Vagina (tissue), 2 donors: ENCODE measurements at regions not wholly inside any gene's neighbourhood (a gene's known extent, or its start where the extent isn't known, plus 50 kb on each side); places are given as distances from the start of the nearest gene placed in this dataset.

Source experiments
- DNase-seq, 2 donors: peaks; one replicate each; pipeline ENCODE4 v3.0.0-alpha.2; 2017; ENCODE audit errors: extremely low spot score in 2 of 2
- H3K27ac ChIP-seq: fragments of 200-600 bp; sonication (generic); one replicate; pipeline ENCODE4 v1.5.1; 2019
- H3K27me3 ChIP-seq: fragments of 200-600 bp; sonication (generic); one replicate; pipeline ENCODE4 v1.5.1; 2019
- H3K36me3 ChIP-seq, 2 donors: fragments of 200-600 bp; sonication (generic); one replicate each; pipeline ENCODE4 v1.5.1; 2017 to 2019
- H3K4me1 ChIP-seq: fragments of 200-600 bp; sonication (generic); one replicate; pipeline ENCODE4 v1.5.1; 2019
- H3K4me3 ChIP-seq, 2 donors: fragments of 200-600 bp; sonication (generic); 1 replicate in 1 of 2; 2 replicates in 1 of 2; pipeline ENCODE4 v1.5.1; 2016 to 2019
- H3K9me3 ChIP-seq: fragments of 200-600 bp; sonication (generic); one replicate; pipeline ENCODE4 v1.5.1; 2019
- CTCF ChIP-seq, 3 experiments: fragments of 450-650 bp in 2 of 3; fragments of 200-600 bp in 1 of 3; sonication (generic) in 1 of 3; IDR thresholded peaks; one replicate each; pipeline ENCODE4 v1.5.1; 2017 to 2019; ENCODE audit warnings: antibody characterized with exemption in 3 of 3, mild to moderate bottlenecking in 2 of 3, moderate library complexity in 2 of 3
- POLR2A ChIP-seq, 2 donors: fragments of 450-650 bp; IDR thresholded peaks; one replicate each; pipeline ENCODE4 v1.6.1; 2017; ENCODE audit warnings: antibody characterized with exemption in 2 of 2, mild to moderate bottlenecking in 2 of 2, moderate library complexity in 2 of 2
- POLR2AphosphoS5 ChIP-seq, 2 donors: sonication (generic); formaldehyde crosslinking; IDR thresholded peaks; one replicate each; pipeline ENCODE4 v1.9.0; 2017; ENCODE audit warnings: antibody characterized with exemption in 2 of 2, mild to moderate bottlenecking in 2 of 2, low read depth in 1 of 2; ENCODE audit not compliant: insufficient read depth in 1 of 2
- intact Hi-C: fragments of 100-400 bp; cut with DNase I; formaldehyde crosslinking; loops from one replicate; pipeline ENCODE4 v1.15.1; 2023

DNA sequence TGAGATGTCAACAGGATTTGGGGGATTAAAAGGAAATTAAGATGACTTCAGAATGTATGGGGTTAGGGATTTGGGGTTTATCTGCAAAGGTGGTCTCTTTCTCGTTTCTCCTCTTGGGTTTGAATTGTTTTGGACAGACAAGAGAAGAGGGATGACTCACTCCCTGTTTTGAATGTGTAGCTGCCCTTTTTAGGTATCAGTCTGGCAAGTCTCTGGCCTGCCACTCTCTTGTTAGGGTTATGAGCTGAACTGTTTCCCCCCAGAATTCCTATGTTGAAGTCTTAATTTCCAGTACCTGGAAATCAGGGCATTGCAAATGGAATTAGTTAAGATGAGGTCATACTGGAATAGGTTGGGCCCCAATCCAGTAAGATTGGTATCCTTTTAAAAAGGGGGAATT lies 291.7 kb downstream of the MEX3B start:
- TF ChIP-seq CTCF (IDR thresholded peaks at IDR 0.05) (no peak), POLR2A (IDR thresholded peaks at IDR 0.05) (no peak), POLR2AphosphoS5 (IDR thresholded peaks at IDR 0.05; ENCODE audit: insufficient read depth in 1 of 2, low read depth in 1 of 2) (no peak)

GRCh38 chr15:81752974-81753373 lies 292.8 kb downstream of the MEX3B start:
- Histone ChIP-seq H3K36me3 (no peaks in the 10 kb centered on the region), H3K27me3 (no peaks in the 10 kb centered on the region), H3K9me3 (no peaks in the 10 kb centered on the region), H3K4me1 (peaks cover 20% of the 10 kb centered on the region), H3K27ac (peak overlapping the region; percentile 20), H3K4me3 (no peak overlapping the region)
- no peak for DNase-seq
- TF ChIP-seq POLR2A (IDR thresholded peaks at IDR 0.05) = no peak
- TF ChIP-seq CTCF (IDR thresholded peaks at IDR 0.05) = no peak
- TF ChIP-seq POLR2AphosphoS5 (IDR thresholded peaks at IDR 0.05; ENCODE audit: insufficient read depth in 1 of 2, low read depth in 1 of 2) = no peak
- intact Hi-C loops = no loop called here

More for the DNA sequence above, 291.7 kb downstream of the MEX3B start:
- Histone ChIP-seq H3K4me3 (no peak overlapping the region), H3K36me3 (no peaks in the 10 kb centered on the region), H3K27ac (no peak overlapping the region), H3K4me1 (peaks cover 28% of the 10 kb centered on the region), H3K9me3 (no peaks in the 10 kb centered on the region), H3K27me3 (no peaks in the 10 kb centered on the region)
- intact Hi-C loops = no loop called here
- DNase-seq = no peak

DNA sequence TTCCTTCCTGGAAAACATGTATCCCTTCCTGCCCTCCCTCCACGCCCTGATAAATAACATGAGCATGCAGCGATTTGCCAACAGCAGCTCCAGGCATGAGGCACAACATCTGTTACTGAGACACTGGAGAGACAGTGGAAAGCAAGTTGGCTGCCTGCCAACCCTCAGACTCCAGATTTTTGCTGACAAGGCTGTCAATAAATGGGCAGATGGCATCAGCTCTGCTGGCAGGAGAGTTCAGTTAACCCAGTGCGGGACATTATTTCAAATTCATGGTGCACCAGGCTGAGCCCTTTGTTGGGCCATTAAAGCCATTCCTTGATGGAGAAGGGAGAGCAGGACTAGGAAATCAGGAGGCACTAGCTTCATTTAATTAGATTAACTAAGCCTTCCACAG lies 293.3 kb downstream of the MEX3B start:
- Histone ChIP-seq H3K4me3 (no peak overlapping the region), H3K4me1 (peaks cover 20% of the 10 kb centered on the region), H3K27ac (peak overlapping the region; percentile 20), H3K9me3 (no peaks in the 10 kb centered on the region), H3K36me3 (no peaks in the 10 kb centered on the region), H3K27me3 (no peaks in the 10 kb centered on the region)
- intact Hi-C loops = no loop called here
- TF ChIP-seq POLR2A (IDR thresholded peaks at IDR 0.05) (no peak), CTCF (IDR thresholded peaks at IDR 0.05) (no peak), POLR2AphosphoS5 (IDR thresholded peaks at IDR 0.05; ENCODE audit: insufficient read depth in 1 of 2, low read depth in 1 of 2) (no peak)
- no peak for DNase-seq

- no peak for DNase-seq
- Histone ChIP-seq H3K4me3 (no peak overlapping the region), H3K4me1 (peaks cover 20% of the 10 kb centered on the region), H3K9me3 (no peaks in the 10 kb centered on the region), H3K36me3 (no peaks in the 10 kb centered on the region), H3K27ac (no peak overlapping the region), H3K27me3 (no peaks in the 10 kb centered on the region)
- TF ChIP-seq POLR2AphosphoS5 (IDR thresholded peaks at IDR 0.05; ENCODE audit: insufficient read depth in 1 of 2, low read depth in 1 of 2) (no peak), CTCF (IDR thresholded peaks at IDR 0.05) (no peak), POLR2A (IDR thresholded peaks at IDR 0.05) (no peak)
- intact Hi-C loops = no loop called here
These were observed 293.8 kb downstream of the MEX3B start for GRCh38 chr15:81751816-81752545.

DNA sequence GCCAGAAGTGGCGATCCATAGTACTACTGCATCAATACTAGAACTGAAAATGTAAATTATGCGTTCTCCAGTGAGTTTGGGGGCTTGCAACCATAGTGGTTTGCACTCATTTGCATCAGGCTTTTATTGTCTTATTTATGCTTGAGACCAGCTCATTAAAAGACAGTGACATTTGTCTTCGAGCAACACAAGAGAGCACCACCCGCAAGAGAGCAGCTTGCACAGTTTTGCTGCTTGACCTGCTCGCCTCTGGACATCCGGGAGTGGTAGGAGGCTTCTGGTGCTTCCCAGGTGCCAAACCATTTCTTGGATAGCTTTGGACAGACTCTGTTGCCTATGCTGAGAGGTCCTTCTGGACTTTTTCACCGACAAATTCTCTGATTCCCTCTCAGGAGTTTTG lies 294.6 kb downstream of the MEX3B start:
- DNase-seq = no peak
- Histone ChIP-seq H3K4me3 (no peak overlapping the region), H3K4me1 (peaks cover 20% of the 10 kb centered on the region), H3K27ac (no peak overlapping the region), H3K36me3 (no peaks in the 10 kb centered on the region), H3K27me3 (no peaks in the 10 kb centered on the region), H3K9me3 (no peaks in the 10 kb centered on the region)
- intact Hi-C loops = no loop called here
- no peak for TF ChIP-seq CTCF (IDR thresholded peaks at IDR 0.05)
- TF ChIP-seq POLR2AphosphoS5 (IDR thresholded peaks at IDR 0.05; ENCODE audit: insufficient read depth in 1 of 2, low read depth in 1 of 2) = no peak
- no peak for TF ChIP-seq POLR2A (IDR thresholded peaks at IDR 0.05)
